NCI-H526 treated with DMSO at 0.1 percent for 48 hours (cell line): ENCODE measurements at regions not wholly inside any gene's neighbourhood (a gene's known extent, or its start where the extent isn't known, plus 50 kb on each side); places are given as distances from the start of the nearest gene placed in this dataset.
"Not testable (repeated sequence)": the region's sequence is repeated elsewhere in the genome, so short reads cannot be mapped to it uniquely, and the experiment has no call there.

ENCODE experiments used
- DNase-seq: peaks from one replicate; lab custom pipeline; 2025; lab: John Stamatoyannopoulos, UW

DNA sequence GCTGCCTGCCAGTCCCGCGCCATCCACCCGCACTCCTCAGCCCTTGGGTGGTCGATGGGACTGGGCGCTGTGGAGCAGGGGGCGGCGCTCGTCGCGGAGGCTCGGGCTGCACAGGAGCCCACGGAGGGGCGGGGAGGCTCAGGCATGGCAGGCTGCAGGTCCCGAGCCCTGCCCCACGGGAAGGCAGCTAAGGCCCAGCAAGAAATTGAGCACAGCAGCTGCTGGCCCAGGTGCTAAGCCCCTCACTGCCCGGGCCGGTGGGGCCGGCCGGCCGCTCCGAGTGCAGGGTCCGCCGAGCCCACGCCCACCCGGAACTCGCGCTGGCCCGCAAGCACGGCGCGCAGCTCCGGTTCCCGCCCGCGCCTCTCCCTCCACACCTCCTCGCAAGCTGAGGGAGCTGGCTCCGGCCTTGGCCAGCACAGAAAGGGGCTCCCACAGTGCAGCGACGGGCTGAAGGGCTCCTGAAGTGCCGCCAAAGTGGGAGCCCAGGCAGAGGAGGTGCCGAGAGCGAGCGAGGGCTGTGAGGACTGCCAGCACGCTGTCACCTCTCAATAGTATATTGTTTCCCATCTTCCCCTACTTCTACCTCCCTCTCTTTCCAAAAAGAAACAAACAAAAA is 219.6 kb downstream of the BAMBI start:
- not testable (repeated sequence) for DNase-seq

DNA sequence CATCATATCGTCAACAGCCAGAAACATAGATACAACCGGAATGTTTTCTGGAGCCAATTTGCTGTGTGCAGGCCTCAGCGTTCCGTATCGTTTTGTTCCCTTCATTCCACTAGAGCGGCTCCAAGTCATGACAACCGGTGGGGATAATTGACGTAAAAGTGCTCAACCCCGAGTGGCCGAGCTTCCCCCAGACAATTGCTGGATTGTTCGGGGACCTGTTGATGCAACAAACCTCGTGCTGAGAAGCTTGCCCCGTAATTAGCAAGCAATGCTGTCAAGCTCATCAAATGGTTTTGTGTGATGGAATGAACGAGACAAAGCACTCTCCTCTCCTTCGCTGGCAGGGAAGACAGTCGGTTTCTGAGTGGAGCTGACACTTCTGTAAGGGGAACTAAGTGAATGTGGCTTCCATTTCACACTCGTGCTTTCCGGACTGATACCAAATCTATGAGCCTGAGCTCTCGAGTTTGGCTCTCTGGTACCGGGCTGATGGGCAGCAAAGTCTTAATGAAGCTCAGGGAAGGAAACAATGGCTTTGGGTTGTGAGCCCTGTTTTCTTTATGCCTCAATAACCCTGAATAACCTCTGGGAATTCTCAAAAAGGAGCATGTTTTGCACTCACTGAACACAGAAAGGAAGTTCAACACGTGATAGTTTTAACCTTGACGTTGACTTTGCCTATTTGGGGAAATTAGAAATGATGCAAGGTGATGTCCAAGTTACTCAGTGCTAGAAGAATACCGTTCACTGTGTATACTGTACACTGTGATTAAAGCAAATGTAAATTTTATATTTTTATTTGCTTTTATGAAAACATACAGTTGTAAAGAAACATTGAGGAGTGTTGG is 220.5 kb downstream of the BAMBI start:
- no peak for DNase-seq

DNA sequence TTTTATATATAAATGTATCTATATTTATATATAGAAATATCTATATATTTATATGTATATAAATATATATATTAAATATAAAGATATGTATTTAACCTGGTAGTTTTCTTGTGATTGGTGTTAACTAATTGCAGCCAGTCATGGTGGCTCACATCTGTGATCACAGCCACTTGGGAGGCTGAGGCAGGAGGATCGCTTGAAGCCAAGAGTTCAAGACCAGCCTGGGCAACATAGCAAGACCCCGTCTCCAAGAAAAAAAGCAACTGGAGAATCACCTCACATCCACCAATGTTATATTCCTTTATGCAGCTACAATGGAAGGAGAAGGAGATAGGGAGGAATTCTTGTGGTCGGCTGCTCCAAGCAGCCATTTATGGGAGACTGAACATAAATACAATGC is 224.9 kb downstream of the BAMBI start:
- DNase-seq: no peak

DNA sequence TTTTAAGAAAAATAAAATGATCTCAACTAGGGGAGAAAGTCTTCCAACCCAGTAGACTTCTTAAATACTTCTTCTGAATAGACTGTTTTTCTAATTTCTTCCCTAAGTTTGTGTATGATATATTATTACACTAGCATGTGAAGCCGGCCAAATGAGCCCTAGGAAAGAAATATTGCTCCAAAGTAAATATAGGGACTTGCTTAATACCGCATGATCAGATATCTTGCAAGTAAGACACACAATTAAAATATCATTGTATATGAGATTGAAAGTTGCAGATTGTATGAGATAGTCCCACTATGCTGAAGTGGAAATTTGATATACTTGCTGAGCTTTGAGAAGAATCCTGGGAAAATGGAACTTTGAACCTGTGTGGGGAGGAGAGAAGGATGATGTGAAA is 225.7 kb downstream of the BAMBI start:
- DNase-seq: no peak

GRCh38 chr10:28903736-28904135 is 226.4 kb downstream of the BAMBI start:
- DNase-seq: no peak

DNA sequence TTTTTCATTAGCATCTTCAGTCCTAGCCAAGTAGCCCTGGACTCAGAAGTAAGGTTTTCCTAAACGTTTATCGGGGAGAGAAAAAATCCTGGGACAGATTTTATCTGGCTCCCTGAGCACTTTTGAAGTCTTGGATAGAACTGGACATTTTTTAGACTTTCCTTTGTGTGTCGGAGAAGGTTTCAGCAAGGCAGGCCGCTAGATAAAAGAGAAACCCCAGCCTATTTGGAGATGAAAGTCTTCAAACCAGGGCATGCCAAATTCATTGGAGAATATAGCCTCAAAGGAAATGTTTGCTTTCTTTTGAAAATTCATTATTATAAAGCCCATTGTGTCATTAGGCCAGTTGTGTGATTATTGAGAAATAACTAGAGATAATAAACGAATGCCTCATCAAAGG is 228.1 kb downstream of the BAMBI start:
- no peak for DNase-seq

DNA sequence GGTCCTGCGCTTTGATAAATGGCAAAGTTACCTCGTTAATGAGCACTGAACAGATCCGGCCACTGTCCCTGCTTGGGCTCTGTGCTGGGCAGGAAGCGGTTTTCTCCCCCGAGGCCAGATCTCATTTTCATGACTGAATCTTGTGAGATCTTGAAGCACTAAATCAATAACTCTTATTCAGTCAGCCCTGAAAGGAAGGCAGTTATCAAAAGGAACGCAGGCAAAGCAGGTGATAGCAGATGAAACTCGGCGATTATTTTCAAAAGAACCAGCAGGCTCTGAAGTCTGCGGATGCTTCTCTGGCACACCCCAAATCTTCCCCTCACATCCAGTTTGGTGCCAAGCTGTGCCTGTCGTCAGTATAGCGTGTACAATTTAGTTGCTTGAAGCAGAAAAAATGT is 228.7 kb downstream of the BAMBI start:
- DNase-seq: no peak

GRCh38 chr10:28906415-28906814 is 229.1 kb downstream of the BAMBI start:
- DNase-seq: no peak

GRCh38 chr10:28906934-28907333 is 229.6 kb downstream of the BAMBI start:
- no peak for DNase-seq

GRCh38 chr10:28909875-28910274 is 232.6 kb downstream of the BAMBI start:
- DNase-seq: no peak

DNA sequence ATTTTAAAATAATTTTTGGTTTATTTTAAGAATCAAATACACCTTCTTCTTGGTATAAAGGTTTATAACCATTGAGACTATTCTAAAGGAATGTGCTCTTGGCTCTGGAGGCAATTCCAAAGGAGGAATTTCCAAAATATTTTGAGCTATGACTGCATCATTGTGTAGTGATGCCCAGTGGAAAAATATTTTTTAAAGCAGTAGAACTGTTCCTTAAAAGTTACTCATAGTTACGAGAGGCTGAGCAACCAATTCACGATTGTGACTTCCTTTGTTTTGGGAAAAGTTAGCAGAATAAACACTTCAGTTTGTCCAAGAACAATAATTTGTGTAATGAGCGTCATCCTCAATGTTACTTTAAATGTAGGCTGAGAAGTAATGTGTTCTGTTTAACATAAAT is 233.6 kb downstream of the BAMBI start:
- no peak for DNase-seq

DNA sequence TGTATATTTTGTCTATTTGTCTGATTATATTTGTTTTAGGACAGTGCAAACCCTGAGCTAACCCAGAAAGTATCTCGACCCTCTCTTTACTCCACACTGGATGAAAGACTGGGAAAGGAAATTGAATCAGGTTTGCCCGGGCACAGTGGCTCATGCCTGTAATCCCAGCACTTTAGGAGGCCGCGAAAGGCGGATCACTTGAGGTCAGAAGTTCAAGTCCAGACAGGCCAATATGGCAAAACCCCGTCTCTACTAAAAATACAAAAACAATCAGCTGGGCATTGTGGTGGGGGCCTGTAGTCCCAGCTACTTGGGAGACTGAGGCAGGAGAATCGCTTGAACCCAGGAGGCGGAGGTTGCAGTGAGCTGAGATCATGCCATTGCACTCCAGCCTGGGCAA is 234.2 kb downstream of the BAMBI start:
- DNase-seq: not testable (repeated sequence)

DNA sequence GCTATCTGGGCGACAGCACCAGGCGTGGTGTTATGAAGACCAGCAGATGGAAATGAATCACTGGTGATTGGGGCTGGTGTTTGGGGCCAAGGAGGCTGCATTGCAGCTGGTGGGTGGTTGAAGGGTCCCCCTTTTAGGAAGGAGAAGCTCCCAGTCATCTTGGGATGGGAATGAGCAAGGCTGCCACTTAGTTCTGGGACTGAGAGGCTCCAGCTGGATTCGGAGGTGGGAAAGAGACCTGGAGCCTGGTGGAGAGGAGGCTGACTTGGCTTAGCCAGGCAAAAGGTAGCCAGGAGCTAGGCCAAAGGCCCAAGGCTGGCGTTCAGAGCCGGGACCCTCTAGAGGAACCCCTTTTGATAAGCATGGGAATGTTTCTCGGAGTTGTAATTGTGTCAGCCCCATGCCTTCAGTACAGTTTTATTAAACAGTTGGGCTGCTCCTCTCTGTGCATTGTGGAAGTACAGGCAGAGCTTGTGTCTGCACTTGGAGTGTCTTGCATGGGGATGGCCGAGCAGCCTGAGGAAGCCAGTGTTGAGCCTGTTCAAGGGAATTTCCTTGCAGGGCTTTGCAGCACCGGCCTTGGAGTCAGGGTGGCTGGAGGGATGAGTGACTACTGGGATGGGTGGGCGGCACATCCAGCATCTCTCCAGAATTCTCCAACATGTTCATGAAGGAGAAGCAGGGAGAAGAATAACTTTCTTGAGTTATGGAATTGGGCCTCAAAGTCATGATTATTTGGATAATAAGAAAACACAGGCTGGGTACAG is 234.9 kb downstream of the BAMBI start:
- no peak for DNase-seq

- no peak for DNase-seq
Observed at GRCh38 chr10:28913436-28914237, 236.3 kb downstream of the BAMBI start.

- DNase-seq: no peak
Observed at GRCh38 chr10:28914701-28915100, 237.4 kb downstream of the BAMBI start.

DNA sequence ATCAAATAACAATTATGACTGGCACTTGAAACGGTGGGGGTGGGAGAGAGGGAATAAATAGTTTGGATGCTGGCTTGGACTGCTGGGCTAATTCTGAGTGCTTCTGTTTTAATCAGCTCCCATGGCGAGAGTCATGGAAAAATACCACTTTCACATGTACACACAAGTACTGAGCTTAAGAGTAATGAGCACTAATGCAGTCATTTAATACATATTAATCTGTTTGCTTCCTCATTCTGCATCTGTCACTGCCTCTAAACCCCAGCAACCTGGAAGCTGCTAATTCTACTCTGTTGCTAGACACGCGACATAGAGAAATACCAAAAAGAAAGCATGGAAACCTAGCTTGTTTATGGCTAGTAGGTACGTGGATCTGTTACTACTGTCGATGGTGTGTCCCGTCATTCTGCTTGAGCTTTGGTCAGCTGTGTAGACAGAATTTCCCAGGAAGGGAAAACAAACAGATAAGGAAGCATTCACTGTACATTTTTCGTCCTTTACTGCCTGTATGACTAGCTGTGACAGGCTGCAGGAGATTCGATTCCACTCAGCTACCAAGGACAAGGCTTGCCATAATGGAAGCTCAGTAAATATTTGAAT is 238.8 kb downstream of the BAMBI start:
- no peak for DNase-seq

DNA sequence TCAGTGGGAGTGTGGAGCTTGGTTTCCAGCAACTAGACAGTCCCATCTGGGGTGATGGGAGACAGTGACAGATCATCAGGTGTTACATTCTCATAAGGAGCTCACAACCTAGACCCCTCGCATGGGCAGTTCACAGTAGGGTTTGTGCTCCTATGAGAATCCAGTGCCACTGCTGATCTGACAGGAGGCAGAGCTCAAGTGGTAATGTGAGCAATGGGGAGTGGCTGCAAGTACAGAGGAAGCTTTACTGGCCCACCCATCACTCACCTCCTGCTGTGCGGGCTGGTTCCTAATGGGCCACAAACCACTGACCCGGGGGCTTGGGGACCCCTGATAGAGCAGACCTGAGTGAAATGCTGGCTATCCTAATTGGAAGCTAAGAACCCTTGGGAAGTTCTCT is 242.8 kb downstream of the BAMBI start:
- DNase-seq: no peak

DNA sequence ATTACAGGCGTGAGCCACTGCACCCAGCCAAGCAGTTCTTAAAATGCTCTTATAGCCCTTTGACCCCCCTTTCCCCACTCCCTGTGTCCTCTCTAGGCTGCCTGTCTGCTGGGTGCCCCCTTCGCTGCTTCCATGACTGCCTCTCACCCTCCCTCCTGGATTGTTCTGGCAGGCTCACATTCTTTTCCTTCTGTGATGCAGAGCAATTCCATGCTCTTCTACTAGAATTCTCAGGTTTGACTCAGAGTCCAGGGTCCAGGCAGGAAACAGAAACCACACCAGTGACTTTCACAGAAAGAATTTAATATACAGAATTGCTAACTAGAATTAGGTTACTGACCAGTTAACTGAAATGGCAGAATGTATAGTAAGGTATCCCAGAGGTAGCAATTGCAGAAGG is 244.8 kb downstream of the BAMBI start:
- no peak for DNase-seq

DNA sequence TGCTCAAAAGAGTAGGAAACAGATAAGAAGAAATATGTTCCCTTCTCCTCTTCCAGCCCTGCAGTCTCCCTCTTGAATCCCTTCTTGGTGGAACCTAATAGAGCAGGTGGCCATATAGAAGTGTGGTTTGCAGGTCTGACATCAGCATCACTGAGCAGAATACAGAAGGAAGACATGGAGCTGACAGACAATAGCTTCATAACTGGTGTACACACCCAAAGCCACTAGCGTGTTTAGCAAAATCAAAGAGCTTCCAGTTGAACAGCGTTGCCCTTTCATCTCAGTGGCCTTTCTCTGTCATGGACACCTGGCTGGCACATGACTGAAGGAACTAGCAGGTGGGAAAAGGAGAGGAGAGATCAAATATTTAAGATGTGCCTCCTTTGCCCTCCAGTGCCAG is 245.5 kb downstream of the BAMBI start:
- no peak for DNase-seq

DNA sequence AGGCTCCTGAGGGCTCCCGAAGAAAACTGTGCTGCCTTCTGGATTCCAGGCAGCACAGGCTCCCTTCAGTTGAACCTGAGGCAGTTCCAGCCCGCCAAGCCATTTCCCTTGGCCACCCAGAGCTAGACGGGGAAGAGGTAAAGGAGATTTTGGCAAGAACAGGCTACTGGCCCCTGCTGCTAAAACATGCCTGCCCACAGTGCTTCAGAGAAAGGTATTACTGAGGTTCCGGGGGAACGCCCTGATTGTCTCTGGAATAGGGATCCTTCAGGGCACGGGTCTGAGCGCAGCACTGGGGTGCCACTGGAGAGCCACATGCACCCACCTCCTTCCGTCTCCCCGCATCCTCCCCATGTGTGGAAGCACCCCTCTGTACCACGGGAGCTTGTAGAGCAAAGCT is 247.4 kb downstream of the BAMBI start:
- no peak for DNase-seq

GRCh38 chr10:28925121-28925663 is 247.9 kb downstream of the BAMBI start:
- no peak for DNase-seq
